WTC11 (cell line): ENCODE measurements at regions not wholly inside any gene's neighbourhood (a gene's known extent, or its start where the extent isn't known, plus 50 kb on each side); places are given as distances from the start of the nearest gene placed in this dataset.

ENCODE experiments used
- ATAC-seq: fragments of 200-7000 bp; cut with Tn5 transposase; 2 replicates; pipeline ENCODE4 v1.10.0; 2021; ENCODE audit warnings: mild to moderate bottlenecking, moderate library complexity
- CTCF ChIA-PET: fragments of 300-600 bp; sonication (Branson Sonifier 250); formaldehyde crosslinking; loops from one replicate; lab custom pipeline; 2021; ENCODE audit warnings: antibody characterized with exemption; lab: Charles Lee
- POLR2A ChIA-PET: fragments of 350-600 bp; sonication (Branson Sonifier 250); formaldehyde crosslinking; loops from one replicate; lab custom pipeline; 2021; ENCODE audit warnings: antibody characterized with exemption; lab: Charles Lee
- DNase-seq: peaks from one replicate; pipeline ENCODE4 v3.0.0; 2021; ENCODE audit warnings: low spot score
- H3K27ac Mint-ChIP-seq: 2 replicates; pipeline ENCODE4 v1.8.0; 2021; ENCODE audit warnings: mixed read lengths
- H3K27me3 Mint-ChIP-seq: 2 replicates; pipeline ENCODE4 v1.8.0; 2021; ENCODE audit warnings: low read depth, mild to moderate bottlenecking, moderate library complexity, mixed read lengths
- H3K36me3 Mint-ChIP-seq: 2 replicates; pipeline ENCODE4 v1.8.0; 2021; ENCODE audit warnings: mixed read lengths
- H3K4me1 Mint-ChIP-seq: 2 replicates; pipeline ENCODE4 v1.8.0; 2022; ENCODE audit warnings: mixed read lengths
- H3K4me3 Mint-ChIP-seq: 2 replicates; pipeline ENCODE4 v1.8.0; 2021; ENCODE audit warnings: mild to moderate bottlenecking, moderate library complexity, mixed read lengths
- H3K9me3 Mint-ChIP-seq: 2 replicates; pipeline ENCODE4 v1.8.0; 2021; ENCODE audit warnings: mixed read lengths
- ATF1 ChIP-seq: sonication (generic); formaldehyde crosslinking; IDR thresholded peaks from 2 replicates; pipeline ENCODE4 v1.8.1; 2023; ENCODE audit warnings: mild to moderate bottlenecking, moderate library complexity, missing genetic modification reagents
- ELF4 ChIP-seq: sonication (generic); formaldehyde crosslinking; IDR thresholded peaks from 2 replicates; pipeline ENCODE4 v1.8.1; 2022; ENCODE audit warnings: low read depth, mild to moderate bottlenecking, moderate library complexity, missing genetic modification reagents
- FOXJ3 ChIP-seq: sonication (generic); formaldehyde crosslinking; IDR thresholded peaks from 2 replicates; pipeline ENCODE4 v1.9.0; 2021; ENCODE audit warnings: missing genetic modification reagents, mild to moderate bottlenecking, borderline replicate concordance
- GRHL2 ChIP-seq: fragments of 250-450 bp; sonication (Bioruptor Pico); IDR thresholded peaks from 2 replicates; pipeline ENCODE4 v1.8.0; 2022; ENCODE audit warnings: mild to moderate bottlenecking, moderate library complexity; ENCODE audit not compliant: insufficient replicate concordance, severe bottlenecking
- NFE2L1 ChIP-seq: sonication (generic); formaldehyde crosslinking; IDR thresholded peaks from 2 replicates; pipeline ENCODE4 v1.8.1; 2023; ENCODE audit warnings: missing genetic modification reagents
- NR3C1 ChIP-seq: sonication (generic); formaldehyde crosslinking; conservative IDR thresholded peaks from 2 replicates; pipeline ENCODE4 v1.8.1; 2023; ENCODE audit warnings: low read depth, mild to moderate bottlenecking, missing genetic modification reagents
- OVOL2 ChIP-seq: fragments of 250-450 bp; sonication (Bioruptor Pico); IDR thresholded peaks from 2 replicates; pipeline ENCODE4 v1.9.0; 2021; ENCODE audit warnings: mild to moderate bottlenecking, borderline replicate concordance
- SOX15 ChIP-seq: fragments of 250-450 bp; sonication (Bioruptor Pico); IDR thresholded peaks from 2 replicates; pipeline ENCODE4 v1.9.0; 2021; ENCODE audit warnings: mild to moderate bottlenecking
- STAT6 ChIP-seq: sonication (generic); formaldehyde crosslinking; conservative IDR thresholded peaks from 2 replicates; pipeline ENCODE4 v1.8.1; 2023; ENCODE audit warnings: mild to moderate bottlenecking, low read depth, missing genetic modification reagents, moderate library complexity
- USF2 ChIP-seq: sonication (generic); formaldehyde crosslinking; IDR thresholded peaks from 2 replicates; pipeline ENCODE4 v1.8.1; 2023; ENCODE audit warnings: mild to moderate bottlenecking, missing genetic modification reagents, moderate library complexity
- ZNF232 ChIP-seq: sonication (generic); formaldehyde crosslinking; IDR thresholded peaks from 2 replicates; pipeline ENCODE4 v1.8.0; 2022; ENCODE audit warnings: mild to moderate bottlenecking, missing genetic modification reagents
- ZNF263 ChIP-seq: sonication (generic); formaldehyde crosslinking; IDR thresholded peaks from 2 replicates; pipeline ENCODE4 v1.8.1; 2022; ENCODE audit warnings: low read depth, mild to moderate bottlenecking, moderate library complexity, missing genetic modification reagents
- ZNF281 ChIP-seq: sonication (generic); formaldehyde crosslinking; IDR thresholded peaks from 2 replicates; pipeline ENCODE4 v1.8.0; 2023; ENCODE audit warnings: mild to moderate bottlenecking, missing genetic modification reagents
- ZNF416 ChIP-seq: fragments of 250-450 bp; sonication (Bioruptor Pico); IDR thresholded peaks from 2 replicates; pipeline ENCODE4 v1.9.0; 2021; ENCODE audit warnings: mild to moderate bottlenecking, inconsistent platforms
- TF ChIP-seq, protein P1 (sequence below): sonication (generic); formaldehyde crosslinking; IDR thresholded peaks from 2 replicates; pipeline ENCODE4 v1.8.1; 2022; ENCODE audit warnings: mild to moderate bottlenecking, missing genetic modification reagents, moderate library complexity, borderline replicate concordance
- TF ChIP-seq, protein P2 (sequence below): fragments of 250-450 bp; sonication (Bioruptor Pico); IDR thresholded peaks from 2 replicates; pipeline ENCODE4 v1.9.0; 2021; ENCODE audit warnings: mild to moderate bottlenecking, borderline replicate concordance
- TF ChIP-seq, protein P3 (sequence below): sonication (generic); formaldehyde crosslinking; IDR thresholded peaks from 2 replicates; pipeline ENCODE4 v1.8.1; 2023; ENCODE audit warnings: mild to moderate bottlenecking, missing genetic modification reagents
- TF ChIP-seq, protein P4 (sequence below): sonication (generic); formaldehyde crosslinking; IDR thresholded peaks from 2 replicates; pipeline ENCODE4 v1.8.1; 2023; ENCODE audit warnings: mild to moderate bottlenecking, missing genetic modification reagents
- TF ChIP-seq, protein P5 (sequence below): sonication (generic); formaldehyde crosslinking; IDR thresholded peaks from 2 replicates; pipeline ENCODE4 v1.8.0; 2022; ENCODE audit warnings: mild to moderate bottlenecking, missing genetic modification reagents

- Mint-ChIP-seq H3K4me1 (peaks cover 3% of the 10 kb centered on the region; the same call in 1 of the 2 replicates), H3K27ac (no peak overlapping the region)
- CTCF ChIA-PET: no interaction called here
Observed at GRCh38 chr4:137203601-137204000, 328.7 kb downstream of the PCDH18 start.

DNA sequence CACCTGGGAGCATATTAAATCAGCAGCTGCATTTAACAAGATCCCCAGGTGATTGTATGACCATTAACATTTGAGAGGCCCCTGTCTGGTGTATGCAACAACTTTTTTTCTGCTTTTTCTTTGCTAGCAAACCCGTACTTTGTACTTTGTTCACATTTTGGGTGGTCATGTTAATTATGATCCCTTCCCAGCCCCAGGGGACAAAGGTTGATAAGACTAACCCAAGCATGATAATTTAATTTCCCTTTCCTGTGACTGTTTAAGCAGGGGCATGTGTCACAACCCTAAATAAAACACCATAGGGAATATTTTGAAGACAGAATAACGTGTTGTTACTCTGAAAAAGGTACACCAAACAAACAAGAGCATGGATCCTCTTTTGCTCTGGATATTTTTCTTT lies 332.0 kb downstream of the PCDH18 start:
- peaks cover 9% of the 10 kb centered on the region for H3K9me3 Mint-ChIP-seq
- H3K36me3 Mint-ChIP-seq: no peaks in the 10 kb centered on the region
- ChIA-PET POLR2A (no interaction called here), CTCF (no interaction called here)
- H3K27ac Mint-ChIP-seq: no peak overlapping the region
- ATAC-seq: no peak
- H3K4me3 Mint-ChIP-seq: no peak overlapping the region
- no peaks in the 10 kb centered on the region for H3K27me3 Mint-ChIP-seq
- DNase-seq: no peak
- H3K4me1 Mint-ChIP-seq: peaks cover 3% of the 10 kb centered on the region; the same call in 1 of the 2 replicates
- TF ChIP-seq ZNF281 (CRISPR knock-in tag): no peak
- no peak for TF ChIP-seq STAT6
- no peak for TF ChIP-seq ELF4

More at GRCh38 chr4:137203601-137204000, 328.7 kb downstream of the PCDH18 start:
- POLR2A ChIA-PET: no interaction called here
- no peak for DNase-seq
- no peak overlapping the region for H3K4me3 Mint-ChIP-seq
- TF ChIP-seq, protein P1, sequence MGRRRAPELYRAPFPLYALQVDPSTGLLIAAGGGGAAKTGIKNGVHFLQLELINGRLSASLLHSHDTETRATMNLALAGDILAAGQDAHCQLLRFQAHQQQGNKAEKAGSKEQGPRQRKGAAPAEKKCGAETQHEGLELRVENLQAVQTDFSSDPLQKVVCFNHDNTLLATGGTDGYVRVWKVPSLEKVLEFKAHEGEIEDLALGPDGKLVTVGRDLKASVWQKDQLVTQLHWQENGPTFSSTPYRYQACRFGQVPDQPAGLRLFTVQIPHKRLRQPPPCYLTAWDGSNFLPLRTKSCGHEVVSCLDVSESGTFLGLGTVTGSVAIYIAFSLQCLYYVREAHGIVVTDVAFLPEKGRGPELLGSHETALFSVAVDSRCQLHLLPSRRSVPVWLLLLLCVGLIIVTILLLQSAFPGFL: no peak
- TF ChIP-seq SOX15 (CRISPR knock-in tag): no peak
- TF ChIP-seq GRHL2 (CRISPR knock-in tag): no peak
- TF ChIP-seq, protein P2, sequence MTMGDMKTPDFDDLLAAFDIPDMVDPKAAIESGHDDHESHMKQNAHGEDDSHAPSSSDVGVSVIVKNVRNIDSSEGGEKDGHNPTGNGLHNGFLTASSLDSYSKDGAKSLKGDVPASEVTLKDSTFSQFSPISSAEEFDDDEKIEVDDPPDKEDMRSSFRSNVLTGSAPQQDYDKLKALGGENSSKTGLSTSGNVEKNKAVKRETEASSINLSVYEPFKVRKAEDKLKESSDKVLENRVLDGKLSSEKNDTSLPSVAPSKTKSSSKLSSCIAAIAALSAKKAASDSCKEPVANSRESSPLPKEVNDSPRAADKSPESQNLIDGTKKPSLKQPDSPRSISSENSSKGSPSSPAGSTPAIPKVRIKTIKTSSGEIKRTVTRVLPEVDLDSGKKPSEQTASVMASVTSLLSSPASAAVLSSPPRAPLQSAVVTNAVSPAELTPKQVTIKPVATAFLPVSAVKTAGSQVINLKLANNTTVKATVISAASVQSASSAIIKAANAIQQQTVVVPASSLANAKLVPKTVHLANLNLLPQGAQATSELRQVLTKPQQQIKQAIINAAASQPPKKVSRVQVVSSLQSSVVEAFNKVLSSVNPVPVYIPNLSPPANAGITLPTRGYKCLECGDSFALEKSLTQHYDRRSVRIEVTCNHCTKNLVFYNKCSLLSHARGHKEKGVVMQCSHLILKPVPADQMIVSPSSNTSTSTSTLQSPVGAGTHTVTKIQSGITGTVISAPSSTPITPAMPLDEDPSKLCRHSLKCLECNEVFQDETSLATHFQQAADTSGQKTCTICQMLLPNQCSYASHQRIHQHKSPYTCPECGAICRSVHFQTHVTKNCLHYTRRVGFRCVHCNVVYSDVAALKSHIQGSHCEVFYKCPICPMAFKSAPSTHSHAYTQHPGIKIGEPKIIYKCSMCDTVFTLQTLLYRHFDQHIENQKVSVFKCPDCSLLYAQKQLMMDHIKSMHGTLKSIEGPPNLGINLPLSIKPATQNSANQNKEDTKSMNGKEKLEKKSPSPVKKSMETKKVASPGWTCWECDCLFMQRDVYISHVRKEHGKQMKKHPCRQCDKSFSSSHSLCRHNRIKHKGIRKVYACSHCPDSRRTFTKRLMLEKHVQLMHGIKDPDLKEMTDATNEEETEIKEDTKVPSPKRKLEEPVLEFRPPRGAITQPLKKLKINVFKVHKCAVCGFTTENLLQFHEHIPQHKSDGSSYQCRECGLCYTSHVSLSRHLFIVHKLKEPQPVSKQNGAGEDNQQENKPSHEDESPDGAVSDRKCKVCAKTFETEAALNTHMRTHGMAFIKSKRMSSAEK (CRISPR knock-in tag): no peak
- TF ChIP-seq FOXJ3: no peak
- no peak for TF ChIP-seq ZNF416 (CRISPR knock-in tag)
- TF ChIP-seq, protein P3, sequence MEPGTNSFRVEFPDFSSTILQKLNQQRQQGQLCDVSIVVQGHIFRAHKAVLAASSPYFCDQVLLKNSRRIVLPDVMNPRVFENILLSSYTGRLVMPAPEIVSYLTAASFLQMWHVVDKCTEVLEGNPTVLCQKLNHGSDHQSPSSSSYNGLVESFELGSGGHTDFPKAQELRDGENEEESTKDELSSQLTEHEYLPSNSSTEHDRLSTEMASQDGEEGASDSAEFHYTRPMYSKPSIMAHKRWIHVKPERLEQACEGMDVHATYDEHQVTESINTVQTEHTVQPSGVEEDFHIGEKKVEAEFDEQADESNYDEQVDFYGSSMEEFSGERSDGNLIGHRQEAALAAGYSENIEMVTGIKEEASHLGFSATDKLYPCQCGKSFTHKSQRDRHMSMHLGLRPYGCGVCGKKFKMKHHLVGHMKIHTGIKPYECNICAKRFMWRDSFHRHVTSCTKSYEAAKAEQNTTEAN (CRISPR knock-in tag): no peak
- TF ChIP-seq, protein P4, sequence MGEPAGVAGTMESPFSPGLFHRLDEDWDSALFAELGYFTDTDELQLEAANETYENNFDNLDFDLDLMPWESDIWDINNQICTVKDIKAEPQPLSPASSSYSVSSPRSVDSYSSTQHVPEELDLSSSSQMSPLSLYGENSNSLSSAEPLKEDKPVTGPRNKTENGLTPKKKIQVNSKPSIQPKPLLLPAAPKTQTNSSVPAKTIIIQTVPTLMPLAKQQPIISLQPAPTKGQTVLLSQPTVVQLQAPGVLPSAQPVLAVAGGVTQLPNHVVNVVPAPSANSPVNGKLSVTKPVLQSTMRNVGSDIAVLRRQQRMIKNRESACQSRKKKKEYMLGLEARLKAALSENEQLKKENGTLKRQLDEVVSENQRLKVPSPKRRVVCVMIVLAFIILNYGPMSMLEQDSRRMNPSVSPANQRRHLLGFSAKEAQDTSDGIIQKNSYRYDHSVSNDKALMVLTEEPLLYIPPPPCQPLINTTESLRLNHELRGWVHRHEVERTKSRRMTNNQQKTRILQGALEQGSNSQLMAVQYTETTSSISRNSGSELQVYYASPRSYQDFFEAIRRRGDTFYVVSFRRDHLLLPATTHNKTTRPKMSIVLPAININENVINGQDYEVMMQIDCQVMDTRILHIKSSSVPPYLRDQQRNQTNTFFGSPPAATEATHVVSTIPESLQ (CRISPR knock-in tag): no peak
- TF ChIP-seq NR3C1 (CRISPR knock-in tag): no peak
- TF ChIP-seq ATF1: no peak
- no peak for TF ChIP-seq ZNF232 (CRISPR knock-in tag)
- TF ChIP-seq OVOL2: no peak
- TF ChIP-seq ZNF263 (CRISPR knock-in tag): no peak
- TF ChIP-seq NFE2L1 (CRISPR knock-in tag): no peak
- TF ChIP-seq USF2 (CRISPR knock-in tag): no peak
- TF ChIP-seq, protein P5, sequence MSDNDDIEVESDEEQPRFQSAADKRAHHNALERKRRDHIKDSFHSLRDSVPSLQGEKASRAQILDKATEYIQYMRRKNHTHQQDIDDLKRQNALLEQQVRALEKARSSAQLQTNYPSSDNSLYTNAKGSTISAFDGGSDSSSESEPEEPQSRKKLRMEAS (CRISPR knock-in tag): no peak
- TF ChIP-seq, all 79 proteins: peak for 0
- no peaks in the 10 kb centered on the region for H3K36me3 Mint-ChIP-seq
- H3K9me3 Mint-ChIP-seq: peaks cover 4% of the 10 kb centered on the region; the same call in 1 of the 2 replicates
- H3K27me3 Mint-ChIP-seq: no peaks in the 10 kb centered on the region
- no peak for ATAC-seq
